CD4-positive, alpha-beta T cell treated with Interferon alpha-2 for 1 hour (primary cell): ENCODE measurements at regions not wholly inside any gene's neighbourhood (a gene's known extent, or its start where the extent isn't known, plus 50 kb on each side); places are given as distances from the start of the nearest gene placed in this dataset.

Source experiments
- DNase-seq, 2 donors: peaks; one replicate each; pipeline ENCODE4 v3.0.0-alpha.2; 2020 to 2022

- DNase-seq, result no peak
Observed at GRCh38 chr15:47824147-47824546, 106.8 kb downstream of the SEMA6D start.

DNA sequence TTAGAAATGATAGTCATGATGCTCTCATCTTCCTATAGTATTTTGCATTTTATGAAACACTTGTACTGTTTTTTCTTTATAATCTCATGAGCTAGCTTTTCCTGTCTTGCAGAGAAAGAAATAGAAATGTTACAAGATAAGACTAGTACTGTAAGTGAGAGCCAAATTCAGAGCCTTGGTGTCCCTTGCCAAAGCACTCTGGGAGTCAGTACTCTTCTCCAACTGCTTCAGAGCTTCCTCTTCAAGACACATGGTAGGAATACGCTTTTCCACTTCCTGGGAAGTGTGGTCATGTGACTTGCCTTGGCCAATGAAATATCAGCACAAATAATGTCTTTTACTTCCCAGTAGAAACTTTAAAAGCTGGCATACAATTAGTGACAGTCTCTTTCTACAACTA is 112.4 kb downstream of the SEMA6D start:
- DNase-seq, result no peak

- DNase-seq, result no peak
Observed at GRCh38 chr15:47834093-47834492, 116.8 kb downstream of the SEMA6D start.

DNA sequence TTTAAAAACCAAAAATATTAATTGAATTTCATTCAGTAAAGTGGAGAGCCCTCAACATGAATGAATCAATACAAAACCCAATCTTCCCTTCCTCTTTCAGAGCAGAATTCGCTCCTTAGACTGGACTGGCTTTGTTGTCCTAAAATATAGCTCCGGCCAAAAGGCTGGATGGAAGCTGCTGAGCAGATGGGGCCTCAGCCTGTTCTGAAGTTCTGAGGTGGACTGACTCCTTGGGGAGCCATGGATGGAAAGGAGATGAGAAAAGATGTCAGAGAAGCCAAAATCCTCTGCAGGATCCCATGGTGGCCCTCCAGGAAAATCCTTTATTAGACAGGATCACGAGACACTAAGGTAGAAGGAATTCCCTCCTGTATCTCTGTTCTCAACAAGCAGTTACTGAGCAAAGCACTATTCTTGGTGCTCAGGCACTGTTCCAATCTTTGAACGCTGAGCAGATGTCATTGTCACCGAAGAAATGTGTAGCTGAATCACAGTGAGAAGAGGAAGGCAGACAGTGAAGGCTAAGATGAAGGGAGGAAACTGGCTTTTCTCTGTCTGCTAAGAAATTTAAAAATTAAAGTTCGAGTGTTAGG is 122.0 kb downstream of the SEMA6D start:
- DNase-seq, result no peak

DNA sequence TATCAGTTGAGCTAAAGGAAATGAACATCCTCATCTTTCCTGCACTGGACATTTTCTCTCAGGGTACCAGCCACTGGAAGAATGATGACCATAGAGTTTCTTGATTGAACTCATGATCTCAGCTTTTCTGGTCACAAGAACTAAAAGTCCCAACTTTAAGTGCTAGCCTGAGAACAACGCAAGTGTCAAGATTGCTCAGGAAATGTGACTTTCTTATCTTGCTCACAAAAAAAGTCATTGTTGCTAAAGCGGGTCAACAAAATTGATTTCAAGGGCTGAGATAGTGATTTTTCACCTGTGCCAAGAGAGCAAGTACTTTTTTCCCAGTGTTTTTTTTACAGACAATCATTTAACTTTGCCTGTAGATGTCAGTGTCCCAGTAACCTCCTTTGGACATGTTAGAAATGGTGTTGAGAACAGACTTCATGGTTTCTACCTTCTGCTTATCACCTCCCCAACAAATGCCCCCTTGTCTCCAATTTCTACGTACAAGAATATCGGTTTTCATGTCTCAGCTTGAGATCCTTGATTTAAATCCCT is 125.9 kb downstream of the SEMA6D start:
- DNase-seq, result no peak

GRCh38 chr15:47844437-47844836 is 127.1 kb downstream of the SEMA6D start:
- no peak for DNase-seq

DNA sequence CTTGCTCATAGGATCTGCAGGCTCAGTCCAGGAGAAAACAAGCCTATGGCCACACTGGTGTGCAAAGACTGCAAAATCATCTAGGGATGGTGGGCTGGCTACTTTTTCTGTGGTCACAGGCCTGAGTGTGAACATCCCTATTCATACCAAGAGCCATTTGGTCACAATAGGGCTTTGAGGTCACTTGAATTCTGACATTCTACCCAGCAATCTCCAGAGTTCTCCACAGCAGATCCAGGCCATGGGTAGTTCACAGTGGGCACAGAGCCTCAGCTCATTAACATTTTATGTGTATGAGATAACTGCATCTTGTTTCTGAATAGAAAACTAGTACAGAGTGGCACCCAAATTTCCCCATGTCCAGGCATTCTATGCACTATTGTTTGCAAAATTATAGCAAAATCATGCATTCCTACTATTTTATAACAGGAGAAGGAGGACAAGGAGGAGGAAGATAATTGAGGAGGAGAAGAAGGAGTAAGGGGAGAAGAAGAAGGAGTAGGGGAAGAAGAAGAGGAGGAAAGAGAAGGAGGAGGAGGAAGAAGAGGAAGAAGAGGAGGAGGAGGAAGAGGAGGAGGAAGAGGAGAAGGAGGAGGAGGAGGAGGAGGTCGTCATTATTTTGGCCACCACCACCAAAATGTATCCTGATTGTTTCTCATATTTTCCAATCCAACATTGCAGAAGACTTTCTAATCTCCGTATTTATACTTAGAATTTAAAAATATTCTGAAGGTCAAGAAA is 129.0 kb downstream of the SEMA6D start:
- DNase-seq, result no peak

- no peak for DNase-seq
Observed at GRCh38 chr15:47846876-47847275, 129.6 kb downstream of the SEMA6D start.

DNA sequence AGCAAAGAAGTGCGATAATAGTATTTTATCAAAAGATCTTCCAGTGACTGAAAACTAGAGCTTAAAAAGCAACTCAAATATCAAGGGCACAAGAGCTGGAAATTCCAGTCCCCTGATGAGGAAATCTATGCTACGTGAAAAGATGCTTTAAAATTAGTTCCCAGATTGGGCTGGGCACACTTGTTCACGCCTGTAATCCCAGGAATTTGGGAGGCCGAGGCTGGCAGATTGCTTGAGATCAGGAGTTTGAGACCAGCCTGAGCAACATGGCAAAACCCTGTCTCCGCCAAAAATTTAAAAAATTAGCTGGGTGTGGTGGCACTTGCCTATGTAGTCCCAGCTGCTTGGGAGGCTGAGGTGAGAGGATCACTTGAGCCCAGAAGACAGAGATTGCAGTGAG is 138.8 kb downstream of the SEMA6D start:
- DNase-seq, result no peak

GRCh38 chr15:47857014-47857775 is 139.9 kb downstream of the SEMA6D start:
- no peak for DNase-seq

DNA sequence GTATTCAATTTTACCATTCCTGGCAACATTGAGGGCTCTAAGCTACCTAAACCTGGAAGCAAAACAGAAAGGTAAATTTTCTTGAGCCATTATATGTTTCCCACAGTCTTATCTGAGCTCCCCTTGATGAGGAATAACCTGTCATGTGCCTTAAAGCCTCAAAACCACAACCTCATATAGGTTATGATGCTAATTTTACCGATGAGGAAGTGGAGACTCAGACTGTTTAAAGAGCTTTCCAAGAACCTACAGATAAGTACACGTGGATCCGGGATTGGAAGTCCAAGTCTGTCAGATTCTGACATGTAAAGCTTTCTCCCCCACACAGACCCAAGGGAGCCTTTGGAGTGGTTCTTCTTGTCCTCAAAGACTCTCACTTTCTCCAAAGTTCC is 140.5 kb downstream of the SEMA6D start:
- no peak for DNase-seq

DNA sequence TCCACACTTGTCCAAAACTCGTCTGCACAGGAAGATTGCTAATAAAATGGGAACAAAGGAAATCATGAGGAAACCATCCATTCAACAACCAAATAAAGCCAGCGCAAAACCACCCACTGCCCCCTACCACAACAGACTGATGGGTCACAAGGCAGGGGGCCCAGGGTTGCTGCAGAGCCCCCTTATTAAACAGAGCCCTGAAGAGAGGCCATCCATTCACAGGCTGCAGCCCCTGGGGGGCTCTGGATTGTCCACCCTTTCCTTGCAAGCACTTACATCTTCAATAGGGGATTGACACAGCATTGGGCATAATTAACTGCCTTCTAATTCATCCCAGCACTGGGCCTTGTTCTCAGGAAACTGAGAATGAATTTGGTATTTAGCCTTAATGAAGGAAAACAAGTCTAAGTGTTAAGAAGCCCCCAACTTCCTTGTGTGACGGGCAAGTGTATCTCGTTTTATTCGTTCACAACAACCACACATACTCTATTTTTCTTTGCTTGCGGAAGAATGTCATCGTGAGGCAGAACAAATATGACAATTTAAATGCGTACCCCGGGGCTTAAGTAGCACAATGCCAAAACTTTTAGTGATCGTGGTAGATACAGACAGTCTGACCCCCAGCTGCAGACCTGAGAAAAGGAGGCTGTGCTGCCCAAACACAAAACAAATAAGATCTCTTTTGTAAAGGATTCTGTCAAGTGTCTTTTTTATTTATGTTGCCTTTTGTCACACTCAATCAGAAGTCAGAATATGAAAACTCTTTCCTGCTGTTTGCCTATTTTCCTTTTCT is 144.0 kb downstream of the SEMA6D start:
- DNase-seq, result no peak

DNA sequence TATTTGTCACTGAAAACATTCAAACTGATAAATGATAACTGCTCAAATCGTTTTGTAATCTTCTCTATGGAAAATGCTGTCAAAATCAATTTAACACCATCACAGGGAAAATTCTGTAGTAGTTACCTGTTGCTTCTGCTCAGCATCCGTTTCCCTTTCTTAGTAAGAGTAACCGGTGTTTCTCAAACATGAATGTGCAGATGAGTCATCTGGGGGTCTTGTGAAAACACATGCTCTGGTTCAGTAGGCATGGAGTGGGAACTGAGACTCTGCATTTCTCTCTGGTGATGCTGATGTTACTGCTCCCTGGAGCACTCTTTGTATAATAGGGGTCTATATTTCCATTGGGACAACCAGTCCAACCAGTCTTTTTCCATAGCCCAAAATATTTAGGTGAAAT is 145.1 kb downstream of the SEMA6D start:
- no peak for DNase-seq

DNA sequence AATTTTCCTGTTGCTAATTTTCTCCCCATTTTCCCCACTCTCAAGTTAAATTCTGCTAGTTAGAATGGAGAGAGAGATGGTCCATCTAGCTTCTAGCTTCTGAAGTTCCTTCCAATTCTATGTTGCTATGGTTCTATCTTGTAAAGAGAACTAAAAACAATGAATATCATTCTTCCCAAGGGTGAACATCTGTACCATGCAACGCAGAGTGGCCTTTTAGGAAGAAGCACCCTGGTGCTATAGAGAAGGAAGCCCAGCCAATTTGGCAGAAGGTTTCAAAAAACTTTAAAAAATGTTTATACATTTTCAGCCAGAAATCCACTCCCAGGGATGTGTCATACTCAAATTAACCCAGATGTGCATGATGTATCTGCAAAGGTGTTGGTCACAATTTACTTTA is 149.1 kb downstream of the SEMA6D start:
- no peak for DNase-seq

DNA sequence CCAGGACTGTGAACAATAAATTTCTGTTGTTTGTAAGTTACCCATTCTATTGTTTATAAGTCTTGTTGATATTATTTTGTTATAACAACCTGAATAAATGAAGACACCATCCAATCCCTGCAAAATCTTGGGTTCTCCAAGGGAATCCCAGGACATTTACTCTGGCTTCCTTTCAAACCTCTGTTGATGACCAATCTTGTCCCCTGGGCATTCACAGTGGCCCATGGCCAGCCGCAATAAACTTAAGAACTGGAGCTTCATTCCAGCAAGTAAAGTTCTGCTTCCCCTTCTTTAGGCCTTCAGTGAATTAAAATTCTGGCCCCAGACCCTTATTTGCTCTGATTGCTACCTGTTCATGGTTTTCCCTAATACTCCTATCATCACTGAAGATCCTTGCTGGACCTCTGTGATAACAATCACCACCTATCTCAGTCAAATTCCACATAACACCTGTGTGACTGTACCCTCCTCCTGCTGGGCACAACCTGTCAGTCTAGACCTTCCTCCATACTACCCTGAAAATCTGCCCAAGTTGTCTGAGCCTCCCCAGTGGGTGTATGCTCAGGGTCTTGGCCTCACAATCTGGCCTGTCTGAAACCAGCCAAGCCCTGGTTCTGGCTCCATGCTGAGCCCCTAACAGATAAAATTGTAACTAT is 153.1 kb downstream of the SEMA6D start:
- no peak for DNase-seq

DNA sequence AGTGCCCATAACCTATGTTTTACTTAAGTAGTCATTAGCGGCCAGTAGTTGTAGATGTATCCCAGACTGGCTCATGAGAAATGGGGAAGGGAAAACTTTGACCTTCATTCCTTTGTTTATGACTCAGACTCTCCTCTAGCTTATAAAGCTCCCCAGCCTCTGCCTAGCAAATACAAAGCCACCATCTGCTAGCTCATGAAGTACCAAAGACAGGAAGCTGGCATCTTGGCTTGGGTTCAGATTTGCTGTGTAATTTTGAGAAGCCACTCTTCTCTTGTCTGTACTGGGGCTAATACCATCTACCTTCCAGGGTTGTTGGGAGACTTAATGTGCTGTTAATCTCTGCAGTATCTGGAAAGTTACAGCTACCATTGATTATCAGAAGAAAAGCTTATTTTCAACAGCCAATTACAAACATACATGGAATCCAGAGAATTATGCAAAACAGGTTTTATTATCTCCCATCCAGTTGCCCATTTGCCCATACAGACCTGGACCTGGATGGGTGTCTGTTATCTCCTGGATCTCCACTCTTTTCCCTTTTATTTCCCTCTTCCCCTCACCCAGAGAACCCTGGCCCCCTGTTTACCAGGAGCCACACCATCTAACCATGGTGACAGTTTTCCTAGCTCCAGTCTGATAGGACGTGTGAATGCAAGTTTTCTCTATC is 153.8 kb downstream of the SEMA6D start:
- DNase-seq, result no peak

GRCh38 chr15:47872208-47872607 is 154.9 kb downstream of the SEMA6D start:
- DNase-seq, result no peak

DNA sequence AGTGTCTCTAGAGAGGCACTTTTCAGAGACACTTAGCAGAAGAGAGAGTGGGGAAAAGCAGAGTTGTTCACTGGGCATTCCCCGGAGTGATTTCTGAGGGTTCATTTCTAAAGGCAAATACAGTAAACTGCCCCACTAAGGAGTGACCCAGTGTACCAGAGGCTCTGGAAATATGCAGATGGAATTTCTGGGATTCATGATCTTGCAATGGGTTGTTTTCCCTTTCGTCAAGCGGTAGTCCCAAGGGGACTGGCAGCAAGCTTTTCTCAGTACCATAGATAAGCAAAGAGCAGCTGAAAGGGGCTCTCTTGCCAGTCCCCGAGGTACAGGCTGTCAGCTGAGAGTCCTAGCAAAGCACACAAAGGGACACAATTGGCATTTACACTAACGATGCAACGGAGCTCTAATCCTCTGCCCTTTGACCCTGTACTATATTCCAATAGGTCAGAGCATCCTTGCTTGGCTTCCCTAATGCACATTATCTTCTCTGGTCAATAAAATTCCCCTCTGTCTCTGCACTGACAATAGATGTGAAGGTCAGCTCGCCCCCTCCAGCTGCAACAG is 155.6 kb downstream of the SEMA6D start:
- DNase-seq, result no peak

DNA sequence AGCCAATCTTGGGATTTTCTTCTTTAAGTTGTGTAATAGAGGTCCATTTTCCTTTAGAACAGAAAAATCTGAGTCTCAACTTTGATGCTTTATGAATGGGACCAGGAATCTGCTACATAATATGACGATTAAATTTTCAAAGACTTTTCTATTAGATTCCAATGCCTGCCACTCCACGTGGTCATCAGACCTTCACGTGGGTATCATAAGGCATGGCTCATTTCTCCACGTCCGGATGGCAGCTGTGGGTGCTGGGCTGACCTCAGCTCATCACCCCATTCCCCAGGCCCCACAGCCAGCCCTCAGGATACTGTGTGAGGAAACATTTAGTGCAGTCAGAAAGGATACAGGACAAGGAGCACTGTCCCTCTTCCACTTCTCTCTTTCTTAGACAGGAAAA is 159.7 kb downstream of the SEMA6D start:
- DNase-seq, result no peak

DNA sequence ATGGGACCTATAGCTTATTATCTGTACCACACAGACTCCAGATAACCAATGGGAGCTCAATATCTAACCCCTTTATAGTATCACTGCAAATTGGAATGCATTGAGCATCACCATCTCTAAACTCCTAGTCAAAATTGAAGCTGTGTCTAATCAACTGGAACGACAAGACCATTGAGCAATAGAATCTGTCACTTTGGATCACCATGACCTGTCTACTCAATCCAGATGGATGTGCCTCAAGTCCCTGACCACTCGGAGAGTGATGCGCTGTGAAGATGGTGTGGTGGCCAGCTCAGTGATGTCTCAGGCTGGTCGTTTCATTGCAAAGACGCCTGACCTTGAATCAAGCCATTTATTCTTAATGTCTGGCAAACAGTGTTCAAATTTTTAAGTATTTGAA is 160.5 kb downstream of the SEMA6D start:
- DNase-seq, result no peak

DNA sequence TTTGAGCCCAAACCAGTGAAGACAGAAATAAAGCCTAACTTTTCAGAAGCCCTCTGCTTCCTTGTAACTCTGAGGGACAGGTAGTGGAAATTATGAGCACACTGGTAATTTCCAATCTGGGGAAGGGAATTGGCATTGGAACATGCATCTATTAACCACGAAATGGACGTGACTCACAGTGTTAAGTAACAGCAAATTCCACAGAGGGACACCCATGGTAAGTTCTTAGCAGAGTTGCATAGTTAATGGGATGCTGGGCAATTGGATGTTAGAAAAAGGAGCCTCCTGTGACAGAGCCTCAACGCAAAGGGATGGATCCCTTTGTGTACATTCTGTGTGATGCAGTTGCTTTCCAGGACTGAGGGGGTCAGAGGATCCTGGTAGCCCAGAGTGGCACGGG is 168.6 kb downstream of the SEMA6D start:
- no peak for DNase-seq
